NCI-H1105 treated with DMSO at 0.1 percent for 48 hours (cell line): ENCODE measurements at regions not wholly inside any gene's neighbourhood (a gene's known extent, or its start where the extent isn't known, plus 50 kb on each side); places are given as distances from the start of the nearest gene placed in this dataset.
A peak's percentile ranks its signal among the peaks of the same experiment; 100 is the strongest.
"Not testable (repeated sequence)": the region's sequence is repeated elsewhere in the genome, so short reads cannot be mapped to it uniquely, and the experiment has no call there.

Experiments
- DNase-seq: peaks from one replicate; lab custom pipeline; 2025; lab: John Stamatoyannopoulos, UW

DNA sequence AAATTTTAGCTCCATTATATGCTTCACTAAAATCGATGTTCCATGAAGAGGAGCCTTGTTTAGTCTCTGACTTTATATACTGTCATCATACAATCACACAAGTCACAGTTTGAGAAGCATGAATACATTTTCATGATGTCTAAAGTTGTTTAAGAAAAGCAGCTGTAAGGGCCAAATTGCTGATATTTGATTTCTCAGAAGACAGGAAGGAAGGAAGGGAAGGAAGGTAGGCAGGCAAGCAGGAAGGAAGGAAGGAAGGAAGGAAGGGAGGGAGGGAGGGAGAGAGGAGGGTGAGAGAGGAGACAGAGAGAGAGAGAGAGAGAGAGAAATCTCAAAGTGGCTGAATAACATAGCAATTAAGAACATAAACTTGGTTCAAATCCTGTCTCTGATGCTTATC, 153.7 kb downstream of the RTL9 start:
- no peak for DNase-seq

DNA sequence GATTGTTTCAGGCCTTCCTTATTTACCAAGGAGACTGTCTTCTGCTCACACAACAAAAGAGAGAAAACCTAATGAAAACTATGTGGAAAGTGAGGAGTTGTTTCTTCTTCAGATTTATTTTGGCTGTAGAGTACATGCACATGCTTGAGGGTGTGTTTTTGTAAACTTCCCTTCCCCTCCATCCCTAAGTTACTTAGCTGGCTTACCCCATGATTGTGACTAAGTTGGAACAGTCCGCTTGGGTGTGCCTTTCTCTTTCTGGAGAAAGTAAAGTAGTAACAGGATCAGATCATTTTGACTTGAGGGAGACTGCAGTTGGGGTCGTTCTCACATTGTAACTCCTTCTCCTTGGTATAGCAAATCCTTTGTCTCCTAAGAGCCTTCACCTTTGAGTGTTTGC, 155.9 kb downstream of the RTL9 start:
- DNase-seq = no peak

DNA sequence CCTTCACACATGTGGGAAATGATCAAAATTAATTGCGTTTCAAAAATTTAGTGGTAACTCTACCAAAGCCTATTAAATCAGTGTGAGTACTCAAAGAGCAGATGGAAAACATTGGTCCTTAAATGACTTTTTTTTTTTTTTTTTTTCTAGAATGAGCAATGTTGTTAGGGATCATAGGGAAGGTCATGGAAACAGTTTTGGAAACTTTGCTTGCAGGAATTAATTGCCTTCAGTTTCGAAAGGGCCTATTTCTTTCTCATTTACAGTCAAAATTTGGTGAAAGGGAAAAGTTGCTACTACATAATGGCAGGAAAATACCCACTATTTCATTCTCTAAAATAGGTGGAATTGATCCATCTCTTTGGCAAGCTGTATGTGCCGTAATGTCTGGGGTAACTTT, 160.9 kb downstream of the RTL9 start:
- DNase-seq = no peak

DNA sequence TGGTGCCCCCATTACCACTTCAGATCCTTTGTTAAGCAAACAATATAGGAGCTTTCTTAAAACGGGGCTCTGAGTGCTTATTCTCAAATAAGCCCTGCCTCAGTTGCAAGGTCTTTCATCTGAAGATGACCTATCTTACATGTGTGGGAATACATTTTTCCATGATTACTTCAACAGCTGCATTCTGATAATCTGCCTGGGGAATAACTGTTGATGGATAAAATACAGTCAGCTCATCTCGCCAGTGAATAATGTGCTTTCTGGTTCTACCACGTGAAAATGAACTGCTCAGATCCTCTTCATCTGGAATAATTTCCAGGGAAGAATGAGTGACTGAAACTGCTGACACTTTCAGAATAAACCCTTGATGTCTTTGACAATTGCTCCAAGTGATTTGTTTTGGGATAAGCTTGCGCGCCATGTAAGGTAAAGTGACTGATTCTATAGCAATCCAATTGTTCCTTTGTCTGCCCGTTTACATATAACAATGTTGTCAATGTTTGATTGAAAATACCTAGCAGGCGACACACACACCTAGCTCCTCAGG, 161.3 kb downstream of the RTL9 start:
- no peak for DNase-seq

DNA sequence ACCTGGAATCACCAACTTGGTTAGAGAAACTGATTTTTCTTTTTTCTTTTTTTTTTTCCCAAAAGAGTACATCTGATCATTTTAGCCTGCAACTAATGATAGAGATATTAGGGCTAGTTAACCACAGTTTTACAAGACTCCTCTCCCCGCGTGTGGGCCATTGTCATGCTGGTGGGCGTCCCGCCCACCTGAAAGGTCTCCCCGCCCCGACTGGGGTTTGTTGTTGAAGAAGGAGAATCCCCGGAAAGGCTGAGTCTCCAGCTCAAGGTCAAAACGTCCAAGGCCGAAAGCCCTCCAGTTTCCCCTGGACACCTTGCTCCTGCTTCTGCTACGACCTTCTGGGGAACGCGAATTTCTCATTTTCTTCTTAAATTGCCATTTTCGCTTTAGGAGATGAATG, 162.0 kb downstream of the RTL9 start:
- DNase-seq = not testable (repeated sequence)

DNA sequence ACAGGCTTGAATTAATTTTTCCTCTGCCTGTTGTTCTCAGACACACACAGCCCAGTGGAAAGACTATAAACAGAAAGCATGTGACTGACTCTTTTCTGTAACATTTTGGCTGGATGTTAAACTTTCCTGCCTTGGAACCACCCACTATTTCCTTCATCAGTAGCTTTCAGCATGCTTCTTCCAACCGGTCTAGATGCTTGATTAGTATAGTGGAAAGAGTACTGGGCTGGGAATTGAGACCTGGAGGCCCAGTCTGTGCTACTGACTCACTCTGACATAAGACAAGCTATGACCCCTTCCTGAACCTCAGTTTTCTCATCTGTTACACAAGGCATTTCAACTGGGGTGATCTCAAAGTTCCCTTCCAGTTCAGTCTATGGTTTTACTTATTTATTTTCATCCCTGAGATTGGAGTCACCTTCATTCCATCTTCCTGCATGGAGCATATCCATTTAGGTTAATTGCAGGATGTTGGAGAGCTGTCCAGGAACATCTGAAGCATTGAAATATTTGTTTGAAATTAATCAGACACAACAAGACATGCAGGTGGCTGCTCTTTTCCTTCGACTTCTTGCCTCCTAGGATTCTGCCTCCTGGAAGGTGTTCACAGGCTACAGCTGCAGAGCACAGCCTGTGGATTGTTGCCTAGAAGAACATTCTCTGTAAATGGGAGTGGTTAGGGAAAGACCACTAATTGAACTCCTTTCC, 173.4 kb downstream of the RTL9 start:
- no peak for DNase-seq

DNA sequence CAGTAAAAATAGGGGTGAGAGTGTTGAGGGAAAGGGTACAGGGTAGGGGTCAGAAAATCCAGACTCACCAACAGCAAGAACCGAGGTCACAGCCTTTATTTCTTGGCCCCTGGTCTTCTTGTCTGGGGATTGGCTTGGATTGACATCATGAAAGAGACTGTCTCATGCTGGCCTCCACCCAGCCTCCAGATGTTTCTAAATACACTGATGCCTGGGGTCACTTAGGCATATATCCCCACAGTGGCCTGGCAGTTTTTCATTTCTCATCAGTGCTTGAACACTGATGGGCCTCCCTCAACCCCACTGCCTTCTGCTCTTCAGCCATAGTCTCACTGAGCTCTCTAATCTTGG, 173.9 kb downstream of the RTL9 start:
- DNase-seq = no peak

DNA sequence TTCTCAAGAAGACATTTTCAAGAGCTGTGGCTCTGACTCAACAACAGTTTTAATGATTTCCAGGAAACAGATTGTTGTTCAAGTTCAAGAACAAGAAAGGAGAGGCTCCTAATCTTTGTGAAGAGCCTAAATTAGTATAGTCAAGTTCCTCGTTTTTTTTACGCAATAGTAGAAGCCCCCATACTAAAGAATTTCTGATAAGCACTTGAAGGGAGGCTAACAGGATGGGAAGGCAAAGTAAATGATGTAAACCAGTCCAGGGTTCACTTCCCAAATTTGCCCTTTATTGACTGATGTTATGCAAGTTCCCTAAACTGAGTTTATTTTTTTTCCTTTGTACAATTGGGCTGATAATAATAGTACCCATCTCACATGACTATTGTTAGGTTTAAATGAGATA, 178.2 kb downstream of the RTL9 start:
- DNase-seq = no peak

DNA sequence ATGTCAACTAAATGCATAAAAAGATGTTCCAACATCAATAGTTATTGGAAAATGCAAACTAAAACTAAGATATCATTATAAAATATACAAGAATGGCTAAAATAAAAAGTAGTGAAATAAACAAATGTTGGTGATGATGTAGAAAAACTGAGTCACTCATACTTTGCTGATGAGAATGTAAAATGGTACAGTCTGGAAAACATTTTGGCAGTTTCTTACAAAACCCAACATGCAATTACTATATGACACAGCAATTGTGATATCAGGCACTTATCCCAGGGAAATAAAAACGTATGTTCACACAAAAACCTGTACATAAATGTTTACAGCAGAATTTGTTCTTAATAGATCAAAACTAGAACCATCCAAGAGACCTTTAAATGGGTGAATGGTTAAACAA, 182.6 kb downstream of the RTL9 start:
- DNase-seq = no peak

DNA sequence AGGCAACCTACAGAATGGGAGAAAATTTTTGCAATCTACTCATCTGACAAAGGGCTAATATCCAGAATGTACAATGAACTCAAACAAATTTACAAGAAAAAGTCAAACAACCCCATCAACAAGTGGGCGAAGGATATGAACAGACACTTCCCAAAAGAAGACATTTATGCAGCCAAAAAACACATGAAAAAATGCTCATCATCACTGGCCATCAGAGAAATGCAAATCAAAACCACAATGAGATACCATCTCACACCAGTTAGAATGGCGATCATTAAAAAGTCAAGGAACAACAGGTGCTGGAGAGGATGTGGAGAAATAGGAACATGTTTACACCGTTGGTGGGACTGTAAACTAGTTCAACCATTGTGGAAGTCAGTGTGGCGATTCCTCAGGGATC, 192.2 kb downstream of the RTL9 start:
- DNase-seq = not testable (repeated sequence)

DNA sequence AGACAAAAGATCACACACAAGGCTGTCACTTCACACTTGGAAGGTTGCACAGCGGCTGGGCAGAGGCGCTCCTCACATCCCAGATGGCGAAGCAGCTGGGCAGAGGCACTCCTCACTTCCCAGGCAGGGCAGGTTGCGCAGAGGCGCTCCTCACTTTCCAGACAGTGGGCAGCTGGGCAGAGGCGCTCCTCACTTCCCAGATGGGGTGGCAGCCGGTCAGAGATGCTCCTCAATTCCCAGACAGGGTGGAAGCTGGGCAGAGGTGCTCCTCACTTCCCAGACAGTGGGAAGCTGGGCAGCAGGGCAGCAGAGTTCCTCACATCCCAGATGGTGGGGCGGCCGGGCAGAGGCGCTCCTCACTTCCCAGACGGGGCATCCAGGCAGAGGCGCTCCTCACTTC, 199.2 kb downstream of the RTL9 start:
- no peak for DNase-seq

DNA sequence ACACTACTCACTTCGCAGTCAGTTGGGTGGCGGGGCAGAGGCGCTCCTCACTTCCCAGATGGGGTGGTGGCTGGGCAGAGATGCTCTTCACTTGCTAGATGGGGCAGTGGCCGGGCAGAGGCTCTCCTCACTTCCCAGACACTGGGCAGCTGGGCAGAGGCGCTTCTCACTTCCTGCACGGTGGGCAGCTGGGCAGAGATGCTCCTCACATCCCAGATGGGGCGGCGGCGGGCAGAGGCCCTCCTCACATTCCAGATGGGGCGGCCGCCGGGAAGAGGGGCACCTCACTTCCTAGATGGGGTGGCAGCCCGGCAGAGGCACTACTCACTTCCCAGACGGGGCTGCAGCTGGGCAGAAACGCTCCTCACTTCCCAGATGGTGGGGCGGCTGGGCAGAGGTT, 199.8 kb downstream of the RTL9 start:
- no peak for DNase-seq

DNA sequence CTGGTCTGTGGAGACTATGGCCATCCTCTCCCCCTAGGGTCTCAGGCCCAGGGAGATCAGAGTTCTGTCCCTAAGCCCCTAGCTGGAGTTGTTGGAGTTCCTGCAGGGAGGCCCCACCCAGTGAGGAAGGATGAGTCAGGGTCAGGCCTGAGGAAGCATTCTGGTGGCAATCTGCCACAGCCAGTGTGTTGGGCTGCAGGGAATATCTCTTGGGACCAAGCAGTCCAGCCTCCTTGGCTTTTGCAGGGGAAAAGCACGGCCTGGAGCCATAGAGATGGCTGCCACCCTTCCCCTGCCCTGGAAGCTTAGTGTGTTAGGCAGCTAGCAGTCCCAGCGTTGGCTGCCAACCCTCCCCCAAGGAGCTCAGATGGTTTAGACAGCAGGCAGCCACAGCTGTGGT, 202.4 kb downstream of the RTL9 start:
- DNase-seq = no peak

DNA sequence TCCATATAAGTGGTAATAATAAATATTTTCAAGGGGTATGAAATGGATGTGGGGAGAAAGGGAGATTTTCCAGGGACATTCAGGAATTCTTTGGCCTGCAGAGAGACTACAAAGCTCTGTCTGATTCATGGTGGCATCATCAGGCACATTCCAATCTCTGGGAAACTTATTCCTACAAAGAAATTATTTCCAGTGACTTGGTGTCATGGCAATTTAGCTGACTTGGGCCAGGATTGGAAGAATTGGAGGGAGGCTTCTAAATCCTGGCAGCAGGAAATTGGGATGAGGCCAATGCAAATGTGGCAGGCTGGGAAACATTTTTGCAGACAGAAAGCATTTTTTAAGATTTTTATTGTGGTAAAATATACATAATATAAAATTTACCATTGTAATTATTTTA, 204.6 kb downstream of the RTL9 start:
- DNase-seq = no peak

DNA sequence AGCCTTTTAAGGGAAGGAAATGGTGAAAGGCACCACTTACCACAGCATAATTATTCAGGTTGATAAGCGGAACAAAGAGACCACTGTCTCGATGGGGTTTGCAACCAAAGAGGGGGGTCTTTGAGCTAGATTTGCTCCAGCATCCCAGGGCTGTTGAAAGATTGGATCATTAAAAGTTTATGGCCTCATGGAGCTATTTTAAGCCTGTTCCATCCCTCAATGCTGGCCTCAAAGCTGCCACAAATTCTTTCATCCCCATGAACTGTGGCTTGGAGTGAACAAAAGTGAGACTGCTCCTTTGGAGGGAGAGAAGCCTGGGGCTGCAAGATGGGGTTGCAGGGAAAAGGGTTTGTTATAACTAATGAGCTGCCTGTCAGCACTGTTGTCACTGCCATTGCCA, 209.8 kb downstream of the RTL9 start:
- DNase-seq = no peak

DNA sequence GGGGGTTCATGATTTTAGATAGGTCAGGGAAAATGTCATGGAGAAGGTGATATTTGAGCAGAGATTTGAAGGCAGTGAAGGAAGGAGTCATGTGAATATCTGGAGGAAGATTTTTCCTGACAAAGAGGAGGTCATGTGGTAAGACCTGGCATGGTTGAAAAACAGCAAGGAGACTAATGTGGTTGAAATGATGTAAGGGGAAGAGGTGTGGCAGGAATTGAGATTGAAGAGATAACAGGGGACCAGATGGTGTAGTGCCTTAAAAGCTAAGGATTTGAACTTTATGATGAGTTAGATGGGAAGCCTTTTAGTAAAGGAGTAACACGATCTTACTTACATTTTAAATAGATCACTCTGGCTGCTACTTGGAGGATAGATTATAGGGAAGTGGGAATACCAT, 210.9 kb downstream of the RTL9 start:
- DNase-seq = no peak

DNA sequence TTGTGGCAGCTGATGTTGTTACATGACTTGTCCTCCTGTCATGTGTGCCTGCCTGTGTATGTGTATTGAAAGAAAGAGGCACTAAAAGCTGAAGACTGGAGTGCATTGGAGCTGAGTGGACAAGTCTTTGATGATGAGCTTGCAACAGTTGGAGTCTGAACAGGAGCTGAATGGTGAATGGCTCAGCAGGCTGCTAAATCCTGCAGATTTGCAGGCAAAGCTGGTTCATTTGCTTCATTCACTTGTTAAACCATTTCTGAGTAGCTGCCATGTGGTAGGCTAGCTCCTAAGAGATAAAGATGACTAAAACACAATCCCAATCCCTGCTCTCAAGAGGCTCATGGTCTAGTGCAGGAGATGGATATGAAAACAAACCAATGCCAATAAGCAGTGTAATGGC, 217.3 kb downstream of the CHRDL1 start:
- no peak for DNase-seq

DNA sequence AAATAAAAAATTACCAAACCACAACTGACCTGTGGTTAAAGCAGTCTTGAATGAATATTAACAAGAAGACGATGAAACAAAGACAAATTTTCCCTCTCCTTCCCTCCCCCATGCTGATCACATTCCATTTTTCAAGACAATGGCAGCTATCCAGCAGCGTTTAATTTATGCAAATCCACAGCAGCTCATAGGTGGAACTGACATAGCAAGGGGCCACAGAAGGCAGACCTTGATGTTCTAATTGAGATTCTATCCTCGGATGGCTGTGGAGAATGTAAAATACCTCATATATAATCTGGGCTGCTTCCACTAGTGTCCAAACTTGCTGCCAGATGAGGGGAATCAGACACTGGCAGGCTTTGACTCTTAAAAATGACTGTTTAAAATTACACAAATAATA, 211.5 kb downstream of the CHRDL1 start:
- DNase-seq = no peak

DNA sequence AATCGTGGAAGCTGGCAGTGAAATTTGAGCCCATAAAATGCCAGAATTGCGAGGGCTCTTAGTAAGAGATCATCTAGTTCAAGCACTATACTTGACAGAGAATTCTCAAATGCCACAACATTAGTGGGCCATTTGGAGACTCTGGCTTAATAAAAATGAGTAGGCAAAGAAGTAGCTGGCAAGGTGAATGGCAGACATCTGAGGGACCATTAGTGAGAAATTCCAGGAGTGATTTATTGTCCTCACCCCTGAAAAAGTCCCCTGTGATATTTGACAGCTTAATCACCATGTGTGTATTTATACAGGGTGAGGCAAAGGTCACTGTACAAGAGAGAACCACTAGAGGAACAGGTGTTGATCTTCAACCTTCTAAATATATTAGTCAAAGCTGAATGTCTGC, 207.5 kb downstream of the CHRDL1 start:
- peak; percentile 21 for DNase-seq

DNA sequence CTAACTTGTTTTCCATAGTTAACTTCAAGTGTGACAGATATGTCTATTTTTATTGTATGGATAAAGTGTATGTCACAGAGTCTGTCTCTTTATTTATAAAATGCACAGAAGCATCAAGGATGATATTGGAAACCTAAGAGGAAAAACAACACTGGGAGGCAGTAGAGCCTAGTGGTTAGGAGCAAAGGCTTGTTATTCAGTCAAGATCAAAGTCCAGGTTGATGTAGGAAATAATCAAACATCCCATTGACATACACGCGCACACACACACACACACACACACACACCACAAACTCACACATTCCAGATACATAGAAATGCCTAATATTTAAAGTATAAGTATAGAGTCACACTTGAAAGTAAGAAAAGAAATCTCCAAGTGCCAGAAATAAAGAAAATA, 206.8 kb downstream of the CHRDL1 start:
- no peak for DNase-seq

DNA sequence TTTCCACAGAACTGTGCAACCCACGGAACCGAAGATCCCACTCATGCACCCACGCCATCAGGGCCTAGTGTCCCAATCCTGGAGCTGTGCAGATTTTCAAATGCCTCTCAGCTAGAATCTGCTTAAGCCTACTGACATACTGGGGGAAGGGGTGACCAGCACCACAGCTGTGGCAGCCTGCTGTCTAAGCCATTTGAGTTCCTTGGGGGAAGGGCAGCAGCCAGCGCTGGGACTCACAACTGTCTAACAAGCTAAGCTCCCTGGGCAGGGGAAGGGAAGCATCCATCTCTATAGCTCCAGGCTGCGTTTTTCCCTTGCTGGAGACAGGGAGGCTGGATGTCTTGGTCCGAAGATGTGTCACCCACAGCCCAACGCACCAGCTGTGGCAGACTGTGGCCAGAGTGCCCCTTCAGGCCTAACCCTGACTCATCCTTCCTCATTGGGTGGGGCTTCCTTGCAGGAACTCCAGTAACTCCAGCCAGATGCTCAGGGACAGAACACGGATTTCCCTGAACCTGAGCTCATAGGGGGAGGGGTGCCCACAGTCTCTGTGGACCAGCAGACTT, 194.8 kb downstream of the CHRDL1 start:
- DNase-seq = no peak

DNA sequence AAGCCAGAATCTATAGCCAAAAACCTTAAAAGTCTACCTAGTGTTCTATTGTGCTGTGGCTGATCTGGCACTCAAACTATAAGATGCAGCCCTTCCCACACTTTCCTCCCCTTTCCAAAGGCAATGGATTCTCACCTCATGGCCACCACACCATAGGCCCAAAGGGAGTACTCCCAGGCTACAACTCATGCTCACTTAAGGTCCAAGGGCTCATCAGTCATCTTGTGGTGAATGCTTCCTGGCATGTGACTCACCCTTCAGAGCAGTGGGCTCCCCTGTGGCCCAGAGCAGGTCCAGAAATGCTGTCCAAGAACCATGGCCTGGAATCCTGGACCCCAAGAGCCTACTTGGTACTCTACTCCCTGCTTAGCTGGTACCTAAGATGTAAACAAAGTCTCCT, 181.0 kb downstream of the CHRDL1 start:
- no peak for DNase-seq
